HG02840 (cell line): ENCODE measurements at regions not wholly inside any gene's neighbourhood (a gene's known extent, or its start where the extent isn't known, plus 50 kb on each side); places are given as distances from the start of the nearest gene placed in this dataset.

ENCODE experiments used
- ATAC-seq: cut with Tn5 transposase; IDR thresholded peaks from one replicate; pipeline ENCODE4 v1.9.1; 2021; ENCODE audit warnings: mild to moderate bottlenecking, moderate library complexity, moderate number of reproducible peaks; ENCODE audit not compliant: unreplicated experiment, low FRiP score

GRCh38 chr14:42140001-42140400 lies 533.3 kb downstream of the LRFN5 start:
- ATAC-seq = no peak

DNA sequence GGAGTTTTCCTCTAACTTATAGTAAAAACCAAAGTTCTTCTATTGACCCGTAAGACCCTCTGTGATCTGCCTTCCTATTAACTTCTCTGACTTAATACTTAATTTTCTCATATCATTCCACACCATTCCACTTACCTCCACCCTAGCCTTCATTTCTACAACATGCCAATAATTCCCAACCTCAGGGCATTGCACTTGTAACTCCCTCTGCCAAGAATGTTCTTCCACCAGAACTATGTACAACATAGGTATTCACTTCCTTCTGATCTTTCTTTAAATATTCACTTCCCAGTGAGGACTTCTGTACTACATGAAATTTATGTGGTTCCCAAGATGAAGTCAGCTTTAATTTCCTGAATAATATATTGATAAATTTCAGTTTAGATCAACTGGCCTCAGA lies 531.7 kb downstream of the LRFN5 start:
- ATAC-seq = no peak

- ATAC-seq = no peak
Observed at GRCh38 chr14:42130815-42131214, 524.1 kb downstream of the LRFN5 start.

GRCh38 chr14:42123526-42123925 lies 516.9 kb downstream of the LRFN5 start:
- no peak for ATAC-seq

DNA sequence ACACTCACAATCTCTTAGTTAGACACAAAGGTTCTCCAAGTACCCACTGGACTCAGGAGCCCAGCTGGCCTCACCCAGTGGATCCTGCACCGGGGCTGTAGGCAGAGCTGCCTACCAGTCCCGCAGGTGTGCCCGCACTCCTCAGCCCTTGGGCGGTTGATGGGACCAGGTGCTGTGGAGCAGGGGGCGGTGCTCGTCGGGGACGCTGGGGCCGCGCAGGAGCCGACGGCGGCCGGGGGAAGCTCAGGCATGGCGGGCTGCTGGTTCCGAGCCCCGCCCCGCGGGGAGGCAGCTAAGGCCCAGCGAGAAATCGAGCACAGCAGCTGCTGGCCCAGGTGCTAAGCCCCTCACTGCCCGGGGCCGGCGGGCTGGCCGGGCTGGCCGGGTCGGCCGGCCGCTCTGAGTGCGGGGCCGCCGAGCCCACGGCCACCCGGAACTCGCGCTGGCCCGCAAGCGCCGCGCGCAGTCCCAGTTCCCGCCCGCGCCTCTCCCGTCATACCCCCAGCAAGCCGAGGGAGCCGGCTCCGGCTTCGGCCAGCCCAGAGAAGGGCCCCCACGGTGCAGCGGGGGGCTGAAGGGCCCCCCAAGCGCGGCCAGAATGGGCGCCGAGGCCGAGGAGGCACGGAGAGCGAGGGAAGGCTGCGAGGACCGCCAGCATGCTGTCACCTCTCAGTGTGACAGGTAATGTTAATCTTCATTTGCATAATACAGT lies 506.8 kb downstream of the LRFN5 start:
- ATAC-seq = no peak

- ATAC-seq = no peak
Observed at GRCh38 chr14:42112108-42112507, 505.4 kb downstream of the LRFN5 start.

DNA sequence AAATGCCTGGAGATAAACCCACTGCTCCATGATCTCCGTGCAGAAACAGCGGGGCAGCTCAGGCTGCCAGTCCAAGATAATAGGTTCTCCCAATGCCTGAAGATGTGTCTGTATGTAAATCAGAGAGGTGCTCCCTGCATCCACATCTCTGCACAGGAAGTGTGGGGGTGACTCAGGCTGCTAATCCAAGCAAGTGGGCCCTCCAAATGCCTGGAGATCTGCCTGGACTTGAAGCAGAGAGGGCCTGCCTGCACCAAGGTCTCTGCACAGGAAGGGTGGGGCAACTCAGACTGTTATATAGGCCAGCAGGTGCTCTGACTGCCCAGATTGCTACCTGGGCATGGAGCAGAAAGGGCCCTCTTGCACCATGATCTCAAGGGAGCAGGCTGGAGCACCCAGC lies 504.7 kb downstream of the LRFN5 start:
- no peak for ATAC-seq

DNA sequence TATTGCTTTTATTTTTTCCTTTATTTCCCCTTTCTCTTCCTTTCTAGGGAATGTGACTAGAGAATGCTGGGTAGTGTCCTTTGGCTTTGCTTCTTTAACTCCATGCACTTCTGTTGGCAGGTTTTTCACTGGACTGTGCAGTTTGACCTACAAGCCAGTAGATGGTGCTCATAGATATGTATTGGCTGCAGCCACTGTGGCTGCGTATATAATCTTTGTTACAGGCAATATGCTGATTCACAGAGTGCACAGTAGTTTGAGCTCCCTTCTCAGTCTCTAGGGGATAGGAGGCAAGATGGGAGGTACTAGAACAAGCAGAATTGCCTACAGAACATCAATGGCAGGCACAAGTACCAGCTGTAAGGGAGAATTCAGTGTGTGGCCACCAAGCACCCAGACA lies 503.5 kb downstream of the LRFN5 start:
- ATAC-seq = no peak

GRCh38 chr14:42095155-42095554 lies 488.5 kb downstream of the LRFN5 start:
- ATAC-seq = no peak

DNA sequence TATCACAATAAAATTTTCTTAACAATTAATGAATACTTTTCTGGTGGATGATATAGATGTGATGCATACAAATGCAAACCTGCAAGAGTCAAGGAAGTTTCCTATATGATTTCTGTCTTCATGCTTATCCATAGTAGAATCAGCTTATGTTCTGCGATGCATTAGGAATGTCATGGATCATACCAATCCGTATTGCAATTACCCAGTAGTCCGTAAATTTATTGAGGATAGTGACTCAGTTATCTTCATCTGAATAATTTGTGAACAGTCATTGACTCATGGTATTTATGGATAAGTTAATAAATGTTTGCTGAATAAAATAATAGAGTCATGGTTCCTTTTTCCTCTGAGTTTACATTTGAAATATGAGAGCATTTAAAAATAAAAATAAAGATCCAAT lies 483.4 kb downstream of the LRFN5 start:
- ATAC-seq = no peak

- ATAC-seq = no peak
Observed at GRCh38 chr14:42079911-42080310, 473.2 kb downstream of the LRFN5 start.

DNA sequence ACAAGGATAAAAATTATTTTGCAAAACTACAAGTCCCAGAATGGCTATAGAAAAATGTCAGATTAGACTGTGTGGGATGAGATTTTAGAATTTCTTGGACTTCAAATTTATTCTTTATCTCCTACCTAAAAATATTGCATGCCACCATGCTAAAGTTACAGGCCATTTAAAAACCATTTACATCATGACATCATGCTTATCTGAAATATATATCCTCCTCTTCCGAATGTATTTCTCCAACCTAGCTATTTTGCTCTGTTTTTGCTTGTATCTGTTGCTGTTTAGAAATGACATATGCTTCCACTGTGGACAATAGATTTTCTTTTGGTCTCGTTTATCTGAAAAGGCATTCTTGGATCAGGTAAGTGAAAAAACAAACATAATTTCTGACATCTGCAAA lies 471.7 kb downstream of the LRFN5 start:
- no peak for ATAC-seq

- no peak for ATAC-seq
Observed at GRCh38 chr14:42070031-42070430, 463.4 kb downstream of the LRFN5 start.

DNA sequence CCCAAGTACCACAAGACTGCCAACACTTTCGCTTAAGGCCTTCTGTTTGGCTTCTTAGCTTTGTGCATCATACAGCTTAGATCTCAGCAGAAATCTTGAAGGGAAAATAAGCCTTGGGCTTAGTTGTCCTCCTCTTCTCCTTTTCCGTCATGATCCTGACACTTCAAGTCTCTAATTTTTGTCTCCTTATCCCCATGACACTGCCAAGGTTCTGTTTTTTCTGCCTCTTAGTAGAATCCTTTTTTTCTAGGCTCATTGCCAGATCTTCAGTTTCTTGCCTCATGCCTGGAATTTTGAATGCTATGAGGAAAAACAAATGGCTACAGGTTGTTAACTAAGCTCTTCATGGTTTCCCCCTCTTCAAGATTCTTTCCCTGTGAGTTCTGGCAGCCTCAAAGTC lies 450.4 kb downstream of the LRFN5 start:
- no peak for ATAC-seq

DNA sequence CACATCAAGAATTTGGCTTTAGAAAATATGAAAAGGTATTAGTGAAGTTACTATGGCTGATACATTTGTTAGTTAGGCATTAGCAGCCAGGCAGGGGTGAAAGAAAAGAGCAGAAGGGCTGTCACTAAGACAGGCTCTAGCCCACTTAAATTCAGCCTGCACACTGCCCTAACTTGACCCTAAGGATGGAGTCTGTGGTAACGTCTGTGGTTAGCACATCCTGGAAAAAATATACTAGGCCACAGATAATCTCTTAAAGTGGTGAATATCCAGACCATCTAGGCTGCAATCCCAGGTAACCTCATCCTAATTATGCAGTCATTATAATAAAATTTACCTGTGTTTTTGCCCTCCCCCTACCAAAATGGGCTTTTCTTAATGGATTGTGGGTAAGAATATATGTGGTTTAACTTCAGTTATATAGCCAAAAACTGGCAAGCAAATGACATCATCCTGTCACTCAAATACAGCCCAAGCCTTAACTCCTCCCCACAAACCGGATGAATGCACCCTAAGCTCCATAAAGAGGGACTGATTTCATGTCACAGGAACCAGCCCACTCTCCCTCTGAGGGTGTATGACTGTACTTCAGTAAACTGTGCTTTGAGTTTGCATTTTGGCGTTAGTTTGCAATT lies 440.9 kb downstream of the LRFN5 start:
- no peak for ATAC-seq

- no peak for ATAC-seq
Observed at GRCh38 chr14:42045383-42045782, 438.7 kb downstream of the LRFN5 start.

DNA sequence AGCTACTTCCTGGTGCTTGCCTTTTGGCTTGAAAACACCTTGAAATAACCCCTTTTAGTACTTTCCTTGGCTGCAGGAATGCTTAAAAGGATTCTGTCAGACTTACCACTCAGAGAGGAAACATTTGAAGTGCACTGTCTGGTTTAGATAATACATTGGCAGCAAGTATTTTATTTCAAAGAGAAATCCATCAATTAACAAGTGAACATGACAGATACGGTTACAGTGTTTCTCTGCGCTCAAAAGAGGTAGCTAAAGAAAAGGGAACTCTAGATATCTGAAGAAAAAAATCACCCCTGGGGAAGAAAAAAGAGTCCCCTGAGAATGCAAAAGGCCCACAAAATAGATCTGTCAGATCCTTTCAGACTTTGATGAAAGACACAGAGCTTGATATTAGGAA lies 421.9 kb downstream of the LRFN5 start:
- ATAC-seq = no peak

GRCh38 chr14:42027271-42027670 lies 420.6 kb downstream of the LRFN5 start:
- ATAC-seq = no peak

GRCh38 chr14:42023452-42023851 lies 416.8 kb downstream of the LRFN5 start:
- ATAC-seq = no peak

- no peak for ATAC-seq
Observed at GRCh38 chr14:42014301-42014700, 407.6 kb downstream of the LRFN5 start.

- no peak for ATAC-seq
Observed at GRCh38 chr14:42013559-42013958, 406.9 kb downstream of the LRFN5 start.

GRCh38 chr14:42013153-42013552 lies 406.5 kb downstream of the LRFN5 start:
- ATAC-seq = no peak
